OCI-LY1 (cell line): ENCODE measurements at regions not wholly inside any gene's neighbourhood (a gene's known extent, or its start where the extent isn't known, plus 50 kb on each side); places are given as distances from the start of the nearest gene placed in this dataset.

Experiments used
- H2AFZ ChIP-seq: fragments of 200-600 bp; sonication (generic), shearing (Covaris generic); 2 replicates; pipeline ENCODE4 v1.6.0; 2014; ENCODE audit warnings: antibody characterized with exemption, mild to moderate bottlenecking, low read length
- H3F3A ChIP-seq: fragments of 200-600 bp; sonication (generic), shearing (Covaris generic); 2 replicates; pipeline ENCODE4 v1.6.0; 2014; ENCODE audit warnings: mild to moderate bottlenecking, antibody characterized with exemption, low read length, moderate library complexity; ENCODE audit not compliant: insufficient read depth
- H3K27ac ChIP-seq: fragments of 200-600 bp; sonication (generic); 2 replicates; pipeline ENCODE4 v1.5.1; 2014; ENCODE audit warnings: low read length, mixed run types, mild to moderate bottlenecking, low read depth; ENCODE audit not compliant: poor library complexity, severe bottlenecking
- H3K27me3 ChIP-seq: fragments of 200-600 bp; sonication (generic); 2 replicates; pipeline ENCODE4 v1.6.0; 2014; ENCODE audit warnings: antibody characterized with exemption, mild to moderate bottlenecking, low read length, moderate library complexity; ENCODE audit not compliant: insufficient read depth
- H3K36me3 ChIP-seq: fragments of 200-600 bp; sonication (generic); 2 replicates; pipeline ENCODE4 v1.6.1; 2014; ENCODE audit warnings: mild to moderate bottlenecking, antibody characterized with exemption, low read length, moderate library complexity, mixed read lengths; ENCODE audit not compliant: insufficient read depth
- H3K4me1 ChIP-seq: fragments of 200-600 bp; sonication (generic); 2 replicates; pipeline ENCODE4 v1.5.1; 2014; ENCODE audit warnings: mild to moderate bottlenecking, low read length, moderate library complexity; ENCODE audit not compliant: insufficient read depth, severe bottlenecking
- H3K4me2 ChIP-seq: fragments of 200-600 bp; sonication (generic), shearing (Covaris generic); 2 replicates; pipeline ENCODE4 v1.6.1; 2014; ENCODE audit warnings: low read length
- H3K4me3 ChIP-seq: fragments of 200-600 bp; sonication (generic); 2 replicates; pipeline ENCODE4 v1.5.1; 2014; ENCODE audit warnings: low read length, low read depth, mild to moderate bottlenecking, mixed read lengths; ENCODE audit not compliant: poor library complexity, severe bottlenecking
- H3K79me2 ChIP-seq: fragments of 200-600 bp; shearing (Covaris generic); 2 replicates; pipeline ENCODE4 v1.6.1; 2016; ENCODE audit warnings: mixed run types, low read length, mixed read lengths; ENCODE audit not compliant: insufficient read depth
- H3K9ac ChIP-seq: fragments of 200-600 bp; sonication (generic), shearing (Covaris generic); 2 replicates; pipeline ENCODE4 v1.6.1; 2014; ENCODE audit warnings: mild to moderate bottlenecking, low read length, mixed read lengths
- H3K9me2 ChIP-seq: fragments of 200-600 bp; sonication (generic), shearing (Covaris generic); 2 replicates; pipeline ENCODE4 v1.6.1; 2014; ENCODE audit warnings: low read depth, mild to moderate bottlenecking, low read length, mixed read lengths
- H3K9me3 ChIP-seq: fragments of 200-600 bp; shearing (Covaris generic); 2 replicates; pipeline ENCODE4 v1.6.1; 2014; ENCODE audit warnings: low read length, mixed read lengths
- H4K20me1 ChIP-seq: fragments of 200-600 bp; sonication (generic), shearing (Covaris generic); 2 replicates; pipeline ENCODE4 v1.6.0; 2016; ENCODE audit warnings: mild to moderate bottlenecking, low read length; ENCODE audit not compliant: insufficient read depth
- CTCF ChIP-seq: fragments of 200-600 bp; sonication (generic), shearing (Covaris generic); IDR thresholded peaks from 2 replicates; pipeline ENCODE4 v1.5.1; 2017; ENCODE audit warnings: mild to moderate bottlenecking, antibody characterized with exemption, low read length, moderate library complexity, mixed read lengths
- EZH2 ChIP-seq: fragments of 200-600 bp; sonication (generic), shearing (Covaris generic); IDR thresholded peaks from 2 replicates; pipeline ENCODE4 v1.8.0; 2017; ENCODE audit warnings: borderline replicate concordance, mixed run types, mild to moderate bottlenecking, antibody characterized with exemption, low read length, moderate library complexity, mixed read lengths

DNA sequence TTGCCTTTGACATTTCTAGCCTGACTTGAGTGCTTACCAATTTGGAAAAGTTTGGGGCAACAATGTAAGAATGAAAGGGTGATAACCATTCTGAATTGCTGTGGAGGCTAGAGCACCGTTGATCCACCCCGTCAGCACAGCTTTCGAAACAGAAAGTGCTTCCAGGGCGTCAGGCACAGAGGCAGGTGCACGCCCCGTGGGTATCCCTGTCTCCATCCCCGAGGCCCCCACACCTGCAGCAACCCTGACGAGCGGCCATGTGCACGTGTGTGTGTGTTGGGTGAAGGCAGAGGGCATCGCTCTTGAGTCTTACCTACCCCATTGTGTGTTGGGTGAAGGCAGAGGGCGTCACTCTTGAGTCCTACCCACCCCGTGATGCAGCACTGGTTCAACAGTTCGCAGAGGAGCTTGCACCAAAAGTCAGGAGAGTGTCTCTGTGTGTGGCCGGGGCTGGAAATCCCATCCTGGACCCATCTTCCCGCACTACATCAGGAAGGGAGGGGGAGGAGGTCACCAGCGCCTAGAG, 404.5 kb downstream of the BRD1 start:
- no peak overlapping the region for H3K27ac ChIP-seq
- H3K9me2 ChIP-seq: no peaks in the 10 kb centered on the region
- H3K4me2 ChIP-seq: no peak overlapping the region
- H3K36me3 ChIP-seq: no peaks in the 10 kb centered on the region
- no peak for TF ChIP-seq CTCF
- TF ChIP-seq EZH2: no peak
- H3F3A ChIP-seq: no peaks in the 10 kb centered on the region
- H3K9me3 ChIP-seq: no peaks in the 10 kb centered on the region
- no peak overlapping the region for H3K9ac ChIP-seq
- no peaks in the 10 kb centered on the region for H4K20me1 ChIP-seq
- no peaks in the 10 kb centered on the region for H3K79me2 ChIP-seq
- H3K27me3 ChIP-seq: no peaks in the 10 kb centered on the region
- no peaks in the 10 kb centered on the region for H3K4me1 ChIP-seq
- H2AFZ ChIP-seq: no peak overlapping the region
- no peak overlapping the region for H3K4me3 ChIP-seq

DNA sequence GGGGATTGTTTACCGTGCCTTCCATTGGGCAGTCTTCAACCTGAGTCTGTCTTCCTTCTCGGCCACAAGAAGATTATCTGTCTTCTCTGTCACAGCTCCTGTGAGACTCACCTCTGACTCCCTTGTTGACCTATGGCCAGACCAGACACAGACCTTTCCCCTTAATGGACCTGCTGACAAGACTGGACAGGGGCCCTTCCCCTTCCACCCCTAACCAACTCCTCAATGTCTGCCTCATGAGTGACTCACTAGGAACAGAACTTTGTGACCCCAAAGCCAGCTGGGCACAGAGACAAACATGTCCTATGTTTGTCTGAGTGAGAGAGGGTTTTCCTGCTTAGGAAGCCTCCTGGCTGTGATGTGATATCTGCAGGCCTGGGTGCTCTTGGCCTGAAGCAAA, 405.0 kb downstream of the BRD1 start:
- H3K9me3 ChIP-seq: no peaks in the 10 kb centered on the region
- no peaks in the 10 kb centered on the region for H3K9me2 ChIP-seq
- H4K20me1 ChIP-seq: no peaks in the 10 kb centered on the region
- no peaks in the 10 kb centered on the region for H3K4me1 ChIP-seq
- H3K4me2 ChIP-seq: no peak overlapping the region
- no peak for TF ChIP-seq CTCF
- no peak for TF ChIP-seq EZH2
- no peaks in the 10 kb centered on the region for H3K36me3 ChIP-seq
- H3K9ac ChIP-seq: no peak overlapping the region
- no peaks in the 10 kb centered on the region for H3F3A ChIP-seq
- no peaks in the 10 kb centered on the region for H3K27me3 ChIP-seq
- no peak overlapping the region for H3K4me3 ChIP-seq
- no peaks in the 10 kb centered on the region for H3K79me2 ChIP-seq
- H3K27ac ChIP-seq: no peak overlapping the region
- no peak overlapping the region for H2AFZ ChIP-seq

DNA sequence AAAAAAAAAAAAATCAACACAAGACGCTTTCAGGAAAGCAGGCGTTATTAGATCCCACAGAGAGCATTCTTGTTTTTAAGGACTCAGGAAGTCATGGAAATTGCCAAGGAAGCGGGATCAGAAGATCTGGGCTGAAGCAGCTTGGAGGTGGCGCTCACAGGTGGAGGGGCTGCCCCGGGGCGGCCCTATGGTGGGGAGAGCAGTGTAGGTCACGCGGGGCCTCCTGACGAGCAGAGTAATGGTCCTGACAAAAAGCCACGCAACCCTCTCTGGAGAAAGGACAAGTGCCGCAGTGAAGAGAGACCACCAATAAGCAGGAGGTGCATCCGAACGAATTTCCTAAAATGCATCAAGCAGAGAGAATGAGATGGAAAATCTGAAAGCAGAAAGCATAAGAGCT, 407.0 kb downstream of the BRD1 start:
- TF ChIP-seq CTCF: no peak
- no peak for TF ChIP-seq EZH2

More for the DNA sequence above, 407.0 kb downstream of the BRD1 start:
- Histone ChIP-seq H3F3A (no peaks in the 10 kb centered on the region), H3K9ac (no peak overlapping the region), H3K36me3 (no peaks in the 10 kb centered on the region), H3K27me3 (no peaks in the 10 kb centered on the region), H4K20me1 (no peaks in the 10 kb centered on the region), H3K4me1 (no peaks in the 10 kb centered on the region), H3K4me3 (no peak overlapping the region), H3K4me2 (no peak overlapping the region), H3K9me2 (no peaks in the 10 kb centered on the region), H3K27ac (no peak overlapping the region), H3K79me2 (no peaks in the 10 kb centered on the region), H3K9me3 (no peaks in the 10 kb centered on the region), H2AFZ (no peak overlapping the region)
